CD4-positive, alpha-beta T cell treated with Interferon gamma for 1 hour (primary cell): ENCODE measurements at regions not wholly inside any gene's neighbourhood (a gene's known extent, or its start where the extent isn't known, plus 50 kb on each side); places are given as distances from the start of the nearest gene placed in this dataset.

Experiments
- DNase-seq: peaks from one replicate; pipeline ENCODE4 v3.0.0-alpha.2; 2020

DNA sequence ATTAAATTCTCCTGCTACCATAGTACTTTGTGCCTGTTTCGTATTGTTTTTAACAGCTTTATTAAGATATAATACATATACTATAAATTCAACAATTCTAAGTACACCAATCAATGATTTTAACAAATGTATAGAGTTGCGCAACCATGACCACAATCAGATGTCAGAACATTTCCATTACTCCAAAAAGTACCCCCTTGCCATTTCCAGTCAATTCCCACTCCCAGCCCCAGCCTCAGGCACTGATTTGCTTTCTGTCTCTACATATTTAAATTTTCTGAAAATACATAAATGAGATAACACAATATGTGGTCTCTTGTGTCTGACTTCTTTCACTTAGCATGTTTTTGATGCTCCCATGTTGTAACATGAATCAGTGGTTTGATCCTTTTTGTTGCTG, 193.9 kb downstream of the FIGN start:
- no peak for DNase-seq

DNA sequence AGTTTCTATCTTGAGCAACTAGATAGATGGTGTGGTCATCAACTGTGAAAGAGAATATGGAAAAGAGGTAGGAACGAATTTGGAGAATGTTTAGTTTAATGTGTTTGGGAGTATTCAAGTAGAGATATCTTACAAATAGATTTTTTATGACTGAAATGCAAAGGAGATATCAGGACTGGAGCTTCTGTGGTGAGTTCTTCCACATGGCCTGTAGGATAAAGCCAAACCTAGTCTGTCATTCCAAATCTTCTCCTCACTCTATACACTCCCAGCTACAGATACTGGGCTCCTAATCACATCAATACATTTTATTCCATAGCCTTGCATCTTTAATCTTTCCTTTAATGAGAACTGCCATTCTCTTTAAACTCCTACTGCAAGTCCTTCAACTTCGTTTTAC, 194.3 kb downstream of the FIGN start:
- no peak for DNase-seq

DNA sequence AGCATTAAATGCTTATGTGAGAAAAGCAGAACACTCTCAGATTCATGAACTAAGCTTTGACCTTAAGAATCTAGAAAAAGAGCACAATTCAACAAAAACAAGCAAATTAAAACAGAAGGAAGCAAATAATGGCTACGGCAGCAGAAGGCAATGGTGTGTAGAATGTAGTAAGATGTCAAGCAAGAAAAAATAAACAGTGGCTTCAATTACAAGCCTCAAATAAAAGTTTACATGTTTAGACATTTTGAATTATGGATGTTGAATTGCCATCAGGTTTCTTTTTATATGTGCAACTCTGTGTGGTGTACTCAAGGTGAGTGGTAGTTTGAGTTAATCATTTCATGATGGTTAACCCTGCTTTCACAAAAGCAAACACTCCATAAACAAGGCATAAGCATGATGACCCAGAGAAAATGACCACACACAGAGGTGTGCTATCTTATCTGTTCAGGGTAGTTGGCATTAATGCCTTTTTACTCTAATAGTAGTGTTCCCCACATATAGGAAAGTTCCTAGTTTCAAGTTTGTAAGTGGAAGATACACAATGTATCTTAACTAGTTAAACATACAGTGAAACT, 207.1 kb downstream of the FIGN start:
- no peak for DNase-seq

DNA sequence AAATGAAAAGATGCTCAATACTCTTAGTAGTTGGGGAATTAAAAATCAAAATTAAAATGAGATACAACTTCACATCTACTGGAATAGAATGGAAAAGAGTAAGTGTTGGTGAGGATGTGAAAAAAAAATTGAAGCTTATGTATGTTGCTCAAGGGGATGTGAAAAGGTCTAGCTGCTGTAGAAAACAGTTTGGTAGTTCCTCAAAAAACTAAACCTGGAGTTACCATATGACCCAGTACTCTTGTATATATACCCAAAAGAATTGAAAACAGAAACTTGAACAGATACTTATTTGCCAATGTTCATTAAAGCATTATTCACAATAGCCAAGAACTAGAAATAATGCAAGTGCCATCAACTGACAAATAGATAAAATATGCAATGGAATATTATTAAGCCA, 208.4 kb downstream of the FIGN start:
- no peak for DNase-seq

DNA sequence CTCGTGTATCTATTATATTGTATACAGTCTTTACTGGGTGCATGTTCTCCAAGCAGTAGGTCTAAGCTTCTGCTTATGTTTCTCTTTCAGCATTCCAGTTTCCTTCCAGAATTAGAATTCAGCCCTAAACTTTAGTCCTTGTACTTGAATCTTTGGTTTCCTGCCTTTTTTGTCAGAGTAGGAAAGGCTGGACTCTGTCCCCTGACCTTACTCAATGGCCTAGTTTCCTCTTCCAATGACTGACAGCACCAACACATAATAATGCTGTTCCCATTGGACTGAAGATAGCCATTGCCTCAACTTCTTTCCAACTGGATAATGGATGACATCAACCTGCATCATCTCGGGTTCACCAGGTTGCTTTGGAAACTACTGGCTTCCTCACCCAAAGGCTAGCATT, 217.0 kb downstream of the FIGN start:
- DNase-seq: no peak

DNA sequence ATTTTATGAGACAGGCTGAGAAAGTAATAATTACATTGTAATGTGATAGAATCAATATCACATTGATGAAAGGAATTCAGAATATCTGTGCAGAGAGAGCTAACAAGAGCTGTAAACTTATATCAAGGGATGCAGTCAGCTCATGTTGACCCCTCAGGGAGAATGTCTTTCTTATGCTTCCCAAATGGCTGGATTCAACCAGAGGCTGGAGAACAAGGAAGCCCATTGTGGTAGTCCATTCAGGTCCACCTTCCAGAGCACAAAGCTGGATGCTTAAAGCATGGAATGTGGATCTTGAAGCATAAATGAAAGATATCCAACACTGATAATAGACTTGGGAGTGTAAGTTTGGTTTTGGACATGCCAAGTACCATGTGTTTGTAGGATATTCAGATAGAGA, 220.0 kb downstream of the FIGN start:
- DNase-seq: no peak

DNA sequence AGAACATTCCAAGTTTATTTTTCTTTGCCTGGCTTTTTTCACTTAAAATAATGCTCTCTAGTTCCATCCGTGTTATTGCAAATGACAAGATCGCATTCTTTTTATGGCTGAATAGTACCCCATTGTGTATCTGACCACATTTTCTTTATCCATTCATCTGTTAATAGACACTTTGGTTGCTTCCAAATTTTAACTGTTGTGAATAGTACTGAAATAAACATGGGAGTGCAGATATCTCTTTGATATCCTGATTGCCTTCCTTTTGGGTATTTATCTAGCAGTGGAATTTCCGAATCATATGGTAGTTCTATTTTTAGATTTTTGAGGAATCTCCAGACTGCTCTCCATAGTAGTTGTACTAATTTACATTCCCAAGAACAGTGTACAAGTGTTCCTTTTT, 230.5 kb downstream of the FIGN start:
- DNase-seq: no peak

DNA sequence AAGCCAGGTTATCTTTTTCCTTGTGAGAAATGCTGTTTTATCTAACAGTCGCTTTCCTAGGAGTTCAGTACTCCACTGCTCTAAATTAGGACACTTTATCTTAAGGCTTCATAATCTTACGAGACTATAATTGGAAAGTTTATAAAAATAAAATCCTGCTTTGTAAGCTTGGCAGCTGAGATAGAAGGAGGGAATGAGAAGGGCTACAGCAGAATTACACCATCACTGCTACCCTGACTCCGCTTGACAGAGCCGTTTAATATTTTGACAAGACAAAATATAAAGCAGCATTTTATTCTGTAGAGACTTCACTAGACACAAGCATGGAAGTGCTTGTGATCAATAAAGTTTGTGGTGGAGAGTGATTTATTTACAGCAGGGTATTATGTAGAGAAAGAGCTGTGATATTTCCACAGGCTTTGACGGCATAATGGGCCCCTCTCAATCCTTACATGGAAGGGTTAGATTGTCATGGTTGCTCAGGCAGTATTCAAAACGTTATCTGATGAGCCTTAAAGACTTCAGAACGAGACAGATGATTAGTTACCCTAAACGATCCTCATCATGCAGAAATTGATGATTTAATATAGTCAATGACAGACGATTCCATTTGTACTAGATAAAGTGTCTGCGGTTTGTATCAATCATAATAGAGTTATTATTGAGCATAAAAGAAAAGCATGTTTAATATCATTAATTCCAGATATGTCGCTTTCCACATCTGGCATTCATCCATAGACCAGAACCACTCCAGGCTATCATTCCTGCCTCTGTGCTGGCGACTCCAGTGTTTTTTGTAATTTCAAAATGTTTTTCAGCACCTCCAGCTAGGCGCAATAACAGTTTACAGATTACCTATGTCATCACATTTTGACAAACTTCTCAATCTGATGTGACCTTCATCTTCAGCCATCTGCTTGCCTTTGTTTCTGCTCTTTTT, 242.2 kb downstream of the FIGN start:
- DNase-seq: no peak

DNA sequence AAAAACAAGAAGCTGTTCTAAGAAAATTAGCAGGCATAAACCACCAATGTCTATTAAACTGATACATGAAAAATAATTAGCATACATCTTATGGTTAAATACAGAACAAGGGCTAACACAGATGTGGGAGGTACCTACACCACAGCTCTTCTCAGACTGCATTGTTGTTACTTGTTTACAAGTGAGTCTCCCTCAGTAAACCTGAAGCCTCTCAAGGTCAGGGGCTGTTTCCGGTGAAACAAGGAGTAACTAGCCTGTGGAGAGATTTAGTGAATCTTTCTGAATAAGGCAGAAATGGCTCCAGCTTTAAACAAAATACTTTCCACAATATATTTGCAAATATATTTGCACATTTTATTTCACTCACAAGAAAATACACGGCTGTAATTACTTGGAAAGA, 244.0 kb downstream of the FIGN start:
- DNase-seq: no peak

DNA sequence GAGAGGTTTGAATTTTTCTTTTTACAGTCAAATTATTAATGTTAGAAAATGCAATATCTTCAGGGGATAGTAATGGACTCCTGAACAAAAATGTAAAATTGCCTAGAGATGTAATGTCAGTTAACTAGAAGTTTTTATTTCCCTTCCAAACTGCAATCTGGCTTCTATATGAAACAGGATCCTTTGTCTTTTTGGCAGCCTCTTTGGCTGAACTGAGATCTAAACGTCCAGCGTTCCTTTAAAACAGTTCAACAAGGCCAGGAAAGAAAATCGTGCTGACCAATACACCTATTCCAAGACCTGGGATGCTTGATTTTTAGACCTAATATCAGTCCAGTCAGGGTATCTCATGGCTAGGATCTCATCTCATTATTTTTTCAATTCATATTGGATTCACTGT, 245.5 kb downstream of the FIGN start:
- no peak for DNase-seq

DNA sequence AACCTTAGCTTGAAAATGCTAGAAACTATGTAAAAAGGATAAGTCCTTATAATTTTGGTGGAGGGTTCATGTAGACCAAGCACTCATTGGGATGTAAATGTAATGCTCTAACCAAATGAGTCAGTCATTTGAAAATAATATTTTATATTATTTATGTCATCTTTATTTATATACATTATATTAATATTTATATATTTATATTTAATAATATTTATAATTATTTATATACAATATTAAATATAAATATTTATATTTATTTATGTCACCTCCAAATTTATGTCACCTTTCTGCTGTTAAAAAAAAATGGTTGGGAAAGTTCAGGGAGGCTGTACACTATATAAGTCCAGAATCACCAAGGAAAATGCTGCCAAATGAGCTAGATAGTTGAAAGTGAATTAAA, 254.3 kb downstream of the FIGN start:
- no peak for DNase-seq

DNA sequence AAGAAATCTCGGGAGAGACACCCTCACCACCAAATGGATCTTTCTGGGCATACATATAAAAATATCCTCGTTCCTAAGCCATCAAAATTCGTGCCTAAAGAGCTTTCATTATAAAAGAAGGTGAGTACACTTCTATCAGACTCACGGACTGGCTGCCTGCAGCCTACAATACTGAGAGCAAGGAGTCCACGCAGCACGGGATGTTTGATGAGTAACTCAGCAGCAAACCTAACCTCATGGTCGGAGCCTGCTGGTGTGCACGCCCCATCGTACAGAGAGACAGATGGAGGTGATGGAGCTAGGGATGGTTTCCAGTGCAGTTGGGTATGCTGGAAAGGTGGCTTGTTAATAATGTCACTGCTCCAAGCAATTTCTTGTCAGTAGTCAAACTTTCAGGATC, 256.2 kb downstream of the FIGN start:
- DNase-seq: no peak

DNA sequence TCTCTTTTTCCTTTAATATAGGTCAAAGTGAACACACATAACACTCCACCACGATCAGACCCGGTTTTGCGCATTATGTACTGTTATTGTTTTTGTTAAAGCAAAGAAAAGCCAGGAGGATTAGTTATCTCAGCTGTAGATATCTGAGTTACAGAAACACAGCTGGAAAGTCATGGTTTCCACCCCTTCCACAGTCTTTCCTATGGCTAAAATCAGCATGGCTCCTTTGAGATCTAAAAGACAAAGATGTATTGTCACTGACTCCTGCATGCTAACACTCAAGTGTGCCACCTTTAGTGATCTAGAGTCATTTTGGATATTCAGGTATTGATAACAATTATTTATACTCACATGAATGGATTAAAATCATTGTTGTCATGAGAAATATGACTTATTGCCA, 260.0 kb downstream of the FIGN start:
- DNase-seq: no peak

DNA sequence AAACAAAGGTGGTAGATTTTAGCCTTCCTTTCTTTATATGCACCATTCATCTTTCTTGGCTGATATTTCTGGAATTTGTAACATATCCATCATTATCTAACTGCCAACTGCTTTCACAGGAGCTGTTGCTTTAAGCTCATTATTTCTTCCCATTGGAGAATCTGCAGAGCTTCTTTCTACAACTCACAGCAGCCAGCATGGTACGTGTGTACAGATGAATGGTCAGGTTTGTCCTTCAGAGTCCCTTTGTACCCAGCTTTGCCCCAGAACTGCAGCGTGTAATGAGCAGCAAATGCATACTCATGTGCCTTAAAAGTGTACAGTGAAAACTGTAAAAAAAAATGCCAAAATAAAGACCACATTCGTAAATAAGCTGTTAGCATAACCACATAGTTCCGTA, 260.9 kb downstream of the FIGN start:
- DNase-seq: no peak

DNA sequence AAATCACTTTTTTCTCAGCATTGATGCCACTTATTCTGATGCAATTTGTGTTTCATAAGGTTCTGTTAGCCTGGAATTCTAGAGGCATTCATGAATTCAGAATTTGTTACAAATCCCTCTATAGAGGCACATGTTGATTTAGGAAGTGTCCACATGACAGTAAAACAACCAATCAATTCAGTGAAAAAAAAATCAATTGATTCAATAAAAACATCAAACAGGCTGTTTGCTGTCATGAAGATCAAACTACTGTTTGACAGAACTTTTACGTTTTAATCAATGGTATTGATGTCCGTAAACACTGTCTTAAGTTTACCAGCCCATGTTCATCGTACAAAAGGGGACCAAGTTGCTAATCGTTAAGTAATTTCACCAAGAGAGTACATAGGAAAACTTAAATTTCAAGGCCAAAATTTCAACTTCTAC, 261.5 kb downstream of the FIGN start:
- DNase-seq: no peak

DNA sequence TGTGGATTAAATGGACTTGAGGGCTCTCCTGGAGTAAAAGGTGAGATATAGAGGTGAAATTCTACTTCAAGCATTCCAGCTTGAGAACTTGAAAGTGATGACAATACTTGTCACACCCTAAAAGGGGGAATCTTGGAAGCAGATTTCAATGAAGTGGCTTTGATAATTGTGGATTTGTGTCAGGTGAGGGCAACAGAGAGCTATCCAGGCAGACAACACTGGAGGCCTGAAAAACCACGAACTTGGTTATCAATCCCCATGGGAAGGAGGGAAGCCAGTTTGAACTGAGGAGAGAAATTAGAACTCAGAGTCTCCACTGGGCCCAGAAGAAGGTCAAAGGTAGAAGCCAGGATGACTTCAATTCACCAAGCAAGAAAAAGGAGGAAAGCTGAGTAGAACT, 263.9 kb downstream of the FIGN start:
- DNase-seq: no peak

DNA sequence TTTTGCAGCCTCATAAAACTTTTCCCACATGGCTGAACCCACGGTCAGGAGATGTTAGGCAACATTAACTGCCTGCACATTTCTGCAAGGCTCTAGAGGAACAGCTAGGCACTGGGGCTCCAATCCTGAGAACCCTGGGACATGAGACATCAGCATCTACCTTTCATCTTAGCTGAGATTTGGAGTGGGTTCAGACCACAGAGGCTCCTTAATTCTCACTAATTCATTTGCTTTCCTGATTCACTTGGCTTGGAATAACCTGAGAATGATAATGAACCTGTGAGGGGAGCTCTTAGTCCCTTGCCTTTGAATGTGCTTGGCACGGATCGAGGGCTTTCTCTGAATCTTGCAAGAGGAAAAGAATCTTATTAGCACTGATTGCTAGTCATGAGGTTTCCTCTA, 266.2 kb downstream of the FIGN start:
- DNase-seq: no peak

DNA sequence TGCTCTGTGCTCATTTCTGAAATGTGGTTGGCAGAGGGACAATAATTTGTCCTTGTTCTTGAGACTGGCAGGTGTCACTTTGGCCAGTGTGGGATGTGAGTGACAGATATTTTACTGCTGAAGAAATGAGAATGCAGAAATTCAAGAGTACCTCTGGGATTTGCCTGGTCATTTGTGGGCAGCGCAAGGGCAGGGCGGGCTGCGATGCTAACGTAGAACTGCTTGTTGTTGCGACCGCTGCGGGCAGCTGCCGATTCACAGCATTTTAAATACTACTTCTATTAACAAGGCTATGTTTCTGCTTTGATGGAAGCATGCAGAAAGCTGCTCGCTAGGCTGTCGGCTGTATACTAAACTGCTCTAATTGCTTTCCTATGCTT, 268.6 kb downstream of the FIGN start:
- no peak for DNase-seq

DNA sequence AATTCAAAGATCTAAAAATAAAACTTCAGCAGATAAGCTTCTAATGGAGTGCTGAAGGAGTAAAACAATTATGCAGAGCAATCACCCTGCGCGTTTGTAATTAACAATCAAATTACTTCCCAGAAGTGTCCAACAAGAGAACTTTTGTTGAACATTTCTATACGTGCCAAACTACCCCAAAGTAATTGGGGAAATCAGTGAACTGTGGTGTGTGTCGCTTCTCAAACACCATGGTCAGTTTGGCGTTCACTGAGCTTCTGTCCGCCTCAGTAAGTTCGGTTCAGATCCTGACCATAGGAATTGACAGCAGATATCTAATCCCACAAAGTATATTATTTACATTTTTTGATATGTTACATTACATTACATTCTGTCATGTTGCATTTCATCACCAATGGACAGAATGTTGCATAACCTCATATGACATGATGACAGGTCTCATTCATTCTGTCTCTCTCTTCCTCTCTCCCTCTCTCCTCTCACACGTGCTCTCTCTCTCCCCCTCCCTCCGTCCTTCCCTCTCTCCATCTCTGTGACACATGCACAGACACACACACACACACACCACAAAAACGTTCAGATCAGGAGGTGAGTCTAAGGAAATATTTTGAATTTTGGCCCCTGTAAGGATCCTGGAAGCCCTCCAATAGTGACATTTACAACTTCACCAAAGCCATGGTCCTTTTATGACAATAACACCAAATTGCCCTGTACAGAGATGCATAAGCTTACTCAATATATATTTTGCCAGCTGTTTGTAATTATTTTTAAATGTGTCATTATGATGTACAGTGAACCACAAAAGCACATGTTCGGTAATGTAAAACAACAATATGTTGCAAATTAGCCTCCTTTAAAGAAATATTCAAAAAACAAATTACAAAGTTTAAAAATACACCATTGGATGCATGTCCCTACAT, 269.2 kb downstream of the FIGN start:
- DNase-seq: no peak

DNA sequence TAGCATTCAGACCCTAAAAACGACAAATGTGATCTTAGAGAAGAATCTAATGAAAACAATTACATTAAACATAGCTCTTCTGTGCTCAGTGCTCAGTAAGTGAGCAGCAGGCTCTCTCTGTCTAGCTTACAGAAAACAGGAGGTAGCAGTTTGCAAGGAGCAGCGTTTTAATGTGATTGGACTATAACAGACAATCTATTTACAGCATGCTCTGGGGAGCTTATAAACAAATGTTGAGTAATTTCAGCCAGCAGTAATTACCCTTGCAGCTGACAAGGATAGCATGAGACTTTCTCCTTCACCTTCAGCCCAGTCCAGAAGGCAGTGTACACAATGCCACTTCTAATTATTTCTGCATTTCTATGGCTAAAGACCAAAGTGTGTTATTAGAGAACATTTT, 270.4 kb downstream of the FIGN start:
- no peak for DNase-seq

DNA sequence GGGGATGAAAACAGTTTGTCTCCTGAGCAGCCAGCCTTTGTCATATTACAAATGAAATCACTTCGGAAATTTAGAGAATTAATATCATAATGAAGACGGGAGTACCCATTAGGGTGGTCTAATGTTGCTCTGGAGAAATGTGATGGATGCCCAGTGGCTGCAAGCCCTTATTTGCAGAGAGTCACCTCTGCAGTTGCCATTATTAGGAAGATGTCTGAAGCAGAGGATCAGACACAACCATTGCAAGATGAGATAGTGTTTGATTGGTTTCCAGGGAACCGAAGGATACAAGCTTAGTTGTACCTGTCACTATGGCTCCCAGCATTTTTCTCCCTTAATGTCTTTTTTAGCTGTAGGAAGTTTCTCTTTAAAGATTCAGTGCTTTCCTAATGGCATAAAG, 272.4 kb downstream of the FIGN start:
- no peak for DNase-seq

DNA sequence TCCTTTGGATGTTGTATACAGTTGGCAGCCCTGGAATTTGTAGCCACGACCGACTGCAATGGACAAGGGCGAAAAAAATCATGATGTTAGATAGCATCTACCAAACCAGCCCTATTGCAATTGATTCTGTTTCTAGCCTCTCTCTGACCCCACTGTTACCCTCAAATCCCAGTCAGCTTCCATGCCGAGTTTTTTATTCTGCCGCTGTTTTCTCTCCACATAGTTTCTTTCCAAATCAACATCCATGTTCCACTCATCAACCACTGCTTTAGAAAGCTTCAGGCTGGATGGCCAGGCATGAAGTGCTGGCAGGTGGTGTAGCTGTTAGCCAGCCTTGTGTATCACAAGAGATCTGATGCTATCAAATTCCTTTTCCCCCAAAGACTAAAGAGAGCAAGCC, 272.8 kb downstream of the FIGN start:
- no peak for DNase-seq

DNA sequence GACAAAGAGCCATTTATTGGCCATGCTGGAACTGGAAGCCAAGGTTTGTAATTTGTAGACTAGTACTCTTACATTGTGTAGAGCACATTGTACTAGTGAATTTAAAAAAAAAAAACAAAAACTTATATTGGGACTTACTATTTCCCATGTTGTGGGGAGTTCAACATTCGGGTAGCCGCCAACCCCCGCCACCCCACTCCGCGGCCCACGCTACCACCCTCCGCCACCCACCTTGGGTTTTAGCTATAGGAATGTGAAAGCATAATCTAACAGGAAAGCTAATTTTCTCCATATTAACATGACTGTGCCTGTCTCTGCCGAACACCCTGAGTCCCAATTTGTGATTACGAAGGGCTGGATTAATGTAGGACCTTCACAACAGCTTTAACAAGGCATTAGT, 275.8 kb downstream of the FIGN start:
- DNase-seq: no peak
